ENCODE measurements at regions not wholly inside any gene's neighbourhood (a gene's known extent, or its start where the extent isn't known, plus 50 kb on each side); places are given as distances from the start of the nearest gene placed in this dataset.

DNA sequence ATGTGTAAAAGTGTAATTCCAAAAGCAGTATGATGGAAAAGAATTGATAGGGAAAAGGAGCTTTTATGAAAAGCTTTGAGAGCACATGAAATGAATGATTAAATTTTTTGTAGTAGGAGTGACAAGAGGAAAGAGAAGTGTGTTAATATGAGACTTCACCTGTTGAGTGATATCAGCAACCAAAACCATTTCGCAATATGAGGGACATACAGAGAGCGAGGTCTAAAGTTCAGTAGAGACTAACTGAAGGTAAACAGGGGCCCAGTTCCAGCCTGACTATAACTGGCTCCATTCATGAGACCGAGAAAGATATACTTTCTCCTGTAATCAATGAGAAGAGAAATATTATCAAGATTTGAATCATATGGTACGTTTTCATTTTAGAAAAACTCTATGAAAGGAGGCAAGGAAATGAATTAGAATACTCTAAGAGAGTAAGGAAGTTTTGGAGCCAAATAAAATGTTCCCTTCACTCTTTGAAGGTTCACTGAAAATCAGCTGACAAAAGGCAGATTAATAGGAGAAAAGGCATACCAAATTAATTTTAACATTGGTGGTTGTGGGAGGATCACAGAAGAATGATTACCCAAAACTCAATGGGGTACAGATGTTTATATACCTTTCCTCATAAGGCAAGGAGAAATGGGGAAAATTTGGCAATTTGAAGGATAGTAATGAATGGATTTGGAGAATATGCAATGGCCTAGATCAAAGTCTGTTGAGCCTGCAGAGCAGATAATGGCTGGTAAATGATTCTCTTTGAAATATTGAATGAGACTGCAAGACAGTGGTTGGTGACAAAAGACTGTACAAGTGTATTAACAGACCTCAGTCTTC lies 932.2 kb downstream of the TDRD15 start (continued):
- TF ChIP-seq SP4 (CRISPR knock-in tag; IDR thresholded peaks at IDR 0.05): no peak
- TF ChIP-seq SETDB1 (CRISPR knock-in tag; IDR thresholded peaks at IDR 0.05; ENCODE audit: borderline replicate concordance): no peak
- no peak for TF ChIP-seq BHLHE40 (IDR thresholded peaks at IDR 0.05; ENCODE audit: low read length)
- TF ChIP-seq ZBTB7A (CRISPR knock-in tag; IDR thresholded peaks at IDR 0.05): no peak
- TF ChIP-seq IKZF5 (CRISPR knock-in tag; IDR thresholded peaks at IDR 0.05): 0 out of 2 replicates have a peak, but pooled peaks have one; percentile 41
- TF ChIP-seq AFF4 (CRISPR knock-in tag; IDR thresholded peaks at IDR 0.05): no peak
- no peak for TF ChIP-seq ARNT (IDR thresholded peaks at IDR 0.05)
- TF ChIP-seq ZNF570 (CRISPR knock-in tag; IDR thresholded peaks at IDR 0.05; ENCODE audit: borderline replicate concordance): no peak
- TF ChIP-seq REST (IDR thresholded peaks at IDR 0.05; ENCODE audit: borderline replicate concordance in 1 of 2, low read depth in 1 of 2, low read length in 2 of 2): peak in 1 of 2 experiments; percentile 74; a peak in 1 of 4 replicates
- 0 out of 2 replicates have a peak, but pooled peaks have one; percentile 32 for TF ChIP-seq ZNF788 (CRISPR knock-in tag; IDR thresholded peaks at IDR 0.05; ENCODE audit: borderline replicate concordance)
- TF ChIP-seq SSRP1 (CRISPR knock-in tag; IDR thresholded peaks at IDR 0.05): peak; percentile 33; the same call in 1 of the 2 replicates
- peak; percentile 69 for TF ChIP-seq BCL6 (CRISPR knock-in tag; IDR thresholded peaks at IDR 0.05)
- TF ChIP-seq RBAK (CRISPR knock-in tag; IDR thresholded peaks at IDR 0.05): peak; percentile 99
- peak; percentile 42; the same call in 1 of the 2 replicates for TF ChIP-seq SMARCE1 (IDR thresholded peaks at IDR 0.05; ENCODE audit: borderline replicate concordance)
- TF ChIP-seq FOXK1 (CRISPR knock-in tag; IDR thresholded peaks at IDR 0.05; ENCODE audit: borderline replicate concordance, low read depth): peak; percentile 97; the same call in 1 of the 2 replicates
- TF ChIP-seq CREM (IDR thresholded peaks at IDR 0.05): peak; percentile 79; the same call in 1 of the 2 replicates
- TF ChIP-seq CREM (CRISPR knock-in tag; IDR thresholded peaks at IDR 0.05): no peak
- TF ChIP-seq ZMAT3 (CRISPR knock-in tag; conservative IDR thresholded peaks at IDR 0.05): no peak
- no peak for TF ChIP-seq ZFP91 (CRISPR knock-in tag; IDR thresholded peaks at IDR 0.05; ENCODE audit: borderline replicate concordance)
- TF ChIP-seq JARID2 (CRISPR knock-in tag; IDR thresholded peaks at IDR 0.05; ENCODE audit: insufficient replicate concordance): no peak

All from HepG2 (cell line).